ENCODE measurements at regions not wholly inside any gene's neighbourhood (a gene's known extent, or its start where the extent isn't known, plus 50 kb on each side); places are given as distances from the start of the nearest gene placed in this dataset.

DNA sequence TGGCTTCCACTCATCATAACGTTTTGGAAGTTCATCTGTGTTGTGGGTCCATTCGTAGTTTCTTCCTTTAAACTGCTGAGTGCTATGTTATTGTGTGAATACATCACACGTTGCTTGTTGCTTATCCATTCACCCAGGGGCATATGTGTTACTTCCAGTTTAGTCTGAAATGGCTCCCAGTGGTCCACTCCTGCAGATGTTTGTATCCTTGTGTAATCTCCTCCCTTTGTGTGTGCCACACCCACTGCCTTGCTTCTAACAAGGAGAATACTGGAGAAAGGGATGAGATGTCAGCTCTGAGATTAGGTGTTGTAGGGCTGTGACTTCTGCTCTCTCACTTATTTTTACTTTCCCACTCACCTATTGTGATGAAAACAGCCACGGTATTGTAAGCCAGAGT is 239.1 kb upstream of the HABP2 start (continued):
- TF ChIP-seq, protein P1, sequence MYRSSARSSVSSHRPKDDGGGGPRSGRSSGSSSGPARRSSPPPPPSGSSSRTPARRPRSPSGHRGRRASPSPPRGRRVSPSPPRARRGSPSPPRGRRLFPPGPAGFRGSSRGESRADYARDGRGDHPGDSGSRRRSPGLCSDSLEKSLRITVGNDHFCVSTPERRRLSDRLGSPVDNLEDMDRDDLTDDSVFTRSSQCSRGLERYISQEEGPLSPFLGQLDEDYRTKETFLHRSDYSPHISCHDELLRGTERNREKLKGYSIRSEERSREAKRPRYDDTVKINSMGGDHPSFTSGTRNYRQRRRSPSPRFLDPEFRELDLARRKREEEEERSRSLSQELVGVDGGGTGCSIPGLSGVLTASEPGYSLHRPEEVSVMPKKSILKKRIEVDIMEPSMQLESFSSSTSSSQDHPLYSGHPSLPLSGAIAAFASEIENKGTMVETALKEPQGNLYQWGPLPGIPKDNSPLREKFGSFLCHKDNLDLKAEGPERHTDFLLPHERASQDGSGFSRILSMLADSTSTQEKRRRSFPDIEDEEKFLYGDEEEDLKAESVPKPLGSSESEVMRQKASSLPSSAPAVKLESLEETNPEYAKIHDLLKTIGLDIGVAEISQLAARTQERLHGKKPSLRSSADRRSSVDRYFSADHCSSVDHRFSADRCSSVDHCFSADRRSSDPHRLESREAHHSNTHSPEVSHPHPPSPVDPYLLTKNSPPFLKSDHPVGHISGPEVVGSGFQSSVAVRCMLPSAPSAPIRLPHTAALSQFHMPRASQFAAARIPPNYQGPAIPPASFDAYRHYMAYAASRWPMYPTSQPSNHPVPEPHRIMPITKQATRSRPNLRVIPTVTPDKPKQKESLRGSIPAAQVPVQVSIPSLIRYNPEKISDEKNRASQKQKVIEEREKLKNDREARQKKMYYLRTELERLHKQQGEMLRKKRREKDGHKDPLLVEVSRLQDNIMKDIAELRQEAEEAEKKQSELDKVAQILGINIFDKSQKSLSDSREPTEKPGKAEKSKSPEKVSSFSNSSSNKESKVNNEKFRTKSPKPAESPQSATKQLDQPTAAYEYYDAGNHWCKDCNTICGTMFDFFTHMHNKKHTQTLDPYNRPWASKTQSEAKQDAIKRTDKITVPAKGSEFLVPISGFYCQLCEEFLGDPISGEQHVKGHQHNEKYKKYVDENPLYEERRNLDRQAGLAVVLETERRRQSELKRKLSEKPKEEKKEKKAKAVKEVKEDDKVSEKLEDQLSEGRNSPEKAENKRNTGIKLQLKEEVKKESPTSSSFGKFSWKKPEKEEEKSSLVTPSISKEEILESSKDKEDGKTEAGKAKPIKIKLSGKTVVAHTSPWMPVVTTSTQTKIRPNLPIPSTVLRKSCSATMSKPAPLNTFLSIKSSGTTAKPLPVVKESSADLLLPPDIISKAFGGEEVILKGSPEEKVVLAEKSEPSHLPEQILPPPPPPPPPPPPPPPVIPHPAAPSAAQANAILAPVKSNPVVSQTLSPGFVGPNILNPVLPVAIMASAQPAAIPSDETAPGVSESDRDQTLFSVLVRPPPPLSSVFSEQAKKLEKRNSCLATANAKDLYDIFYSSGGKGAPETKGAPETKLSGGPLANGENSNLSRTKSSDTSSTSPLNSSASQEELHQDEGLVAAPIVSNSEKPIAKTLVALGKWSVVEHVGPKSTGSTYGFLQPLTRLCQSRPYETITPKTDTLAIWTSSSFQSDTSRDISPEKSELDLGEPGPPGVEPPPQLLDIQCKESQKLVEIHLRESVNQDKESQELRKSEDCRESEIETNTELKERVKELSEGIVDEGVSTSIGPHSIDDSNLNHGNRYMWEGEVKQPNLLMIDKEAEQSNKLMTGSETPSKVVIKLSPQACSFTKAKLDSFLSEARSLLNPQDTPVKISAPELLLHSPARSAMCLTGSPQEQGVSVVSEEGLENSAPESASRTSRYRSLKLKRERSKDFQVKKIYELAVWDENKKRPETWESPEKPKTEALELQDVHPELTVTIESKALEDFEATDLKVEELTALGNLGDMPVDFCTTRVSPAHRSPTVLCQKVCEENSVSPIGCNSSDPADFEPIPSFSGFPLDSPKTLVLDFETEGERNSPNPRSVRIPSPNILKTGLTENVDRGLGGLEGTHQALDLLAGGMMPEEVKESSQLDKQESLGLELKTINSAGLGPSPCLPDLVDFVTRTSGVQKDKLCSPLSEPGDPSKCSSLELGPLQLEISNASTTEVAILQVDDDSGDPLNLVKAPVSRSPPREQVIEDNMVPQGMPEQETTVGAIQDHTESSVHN (IDR thresholded peaks at IDR 0.05; ENCODE audit: borderline replicate concordance in 1 of 2, low read depth in 1 of 2) = no peak

DNA sequence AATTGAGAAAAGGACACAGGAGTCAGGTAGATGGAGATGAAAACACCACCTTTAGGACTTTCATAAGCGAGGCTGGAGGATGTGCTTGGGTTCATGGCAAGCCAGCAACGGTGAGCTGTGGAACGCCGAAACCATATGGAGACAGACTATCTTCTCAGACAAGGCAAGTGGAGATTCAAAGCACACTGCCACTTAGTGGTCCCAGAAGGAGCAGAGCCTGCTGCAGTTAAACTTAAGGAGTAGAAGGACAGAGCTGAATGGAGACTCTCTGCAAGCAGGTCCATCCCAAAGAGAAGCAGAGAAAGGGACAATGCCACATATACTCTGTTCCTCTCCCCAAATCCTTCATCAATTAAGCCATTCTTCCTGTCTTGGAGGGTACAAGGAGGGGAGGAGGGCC is 236.3 kb upstream of the HABP2 start:
- Histone ChIP-seq H3K9me3 (replicated peaks; ENCODE audit: control insufficient read depth, insufficient read depth, low read depth, low read length) (no peaks in the 10 kb centered on the region), H3K36me3 (ENCODE audit: control insufficient read depth, insufficient read depth, low read length) (no peaks in the 10 kb centered on the region), H3K4me2 (ENCODE audit: insufficient read depth, low read length) (no peak overlapping the region), H3K9ac (ENCODE audit: insufficient read depth in 1 of 2, low read depth in 2 of 2, low read length in 2 of 2) (no peak overlapping the region), H3K4me3 (no peak overlapping the region), H3K4me1 (replicated peaks in 1 of 2; ENCODE audit: control insufficient read depth in 2 of 2, insufficient read depth in 2 of 2, low read length in 2 of 2) (no peaks in the 10 kb centered on the region), H3K27ac (ENCODE audit: extremely low read depth, low read depth, low read length) (no peak overlapping the region), H3K9me1 (ENCODE audit: control insufficient read depth, insufficient read depth, low read length) (no peaks in the 10 kb centered on the region), H4K20me1 (replicated peaks; ENCODE audit: control insufficient read depth, insufficient read depth, low read length) (no peaks in the 10 kb centered on the region), H3K27me3 (ENCODE audit: control insufficient read depth in 2 of 2, insufficient read depth in 2 of 2, low read length in 2 of 2) (peaks cover 0 to 12% of the 10 kb centered on the region in 2 experiments; a peak in 2 of 5 replicates), H3K79me2 (ENCODE audit: control insufficient read depth, insufficient read depth, low read length) (no peaks in the 10 kb centered on the region), H2AFZ (ENCODE audit: low read depth, low read length) (no peak overlapping the region)
- in situ Hi-C loops (cut with MboI) (no loop called here), intact Hi-C loops (cut with micrococcal nuclease) (no loop called here)
- POLR2A ChIA-PET = no interaction called here
- ATAC-seq = no peak
- WGBS (ENCODE audit: insufficient coverage, low coverage, missing lambda C conversion rate) = 6% methylated on average over 4 of the region's 4 CpGs
- DNase-seq (ENCODE audit: extremely low read depth in 1 of 4, low spot score in 3 of 4) = no peak
- CTCF ChIA-PET (ENCODE audit: low intra/inter-chr PET ratio) = no interaction called here
- FAIRE-seq = no peak
- BruUV-seq (replicated peaks) = no TSS peak
- TF ChIP-seq ZNF184 (CRISPR knock-in tag; IDR thresholded peaks at IDR 0.05) = no peak
- TF ChIP-seq, protein P2, sequence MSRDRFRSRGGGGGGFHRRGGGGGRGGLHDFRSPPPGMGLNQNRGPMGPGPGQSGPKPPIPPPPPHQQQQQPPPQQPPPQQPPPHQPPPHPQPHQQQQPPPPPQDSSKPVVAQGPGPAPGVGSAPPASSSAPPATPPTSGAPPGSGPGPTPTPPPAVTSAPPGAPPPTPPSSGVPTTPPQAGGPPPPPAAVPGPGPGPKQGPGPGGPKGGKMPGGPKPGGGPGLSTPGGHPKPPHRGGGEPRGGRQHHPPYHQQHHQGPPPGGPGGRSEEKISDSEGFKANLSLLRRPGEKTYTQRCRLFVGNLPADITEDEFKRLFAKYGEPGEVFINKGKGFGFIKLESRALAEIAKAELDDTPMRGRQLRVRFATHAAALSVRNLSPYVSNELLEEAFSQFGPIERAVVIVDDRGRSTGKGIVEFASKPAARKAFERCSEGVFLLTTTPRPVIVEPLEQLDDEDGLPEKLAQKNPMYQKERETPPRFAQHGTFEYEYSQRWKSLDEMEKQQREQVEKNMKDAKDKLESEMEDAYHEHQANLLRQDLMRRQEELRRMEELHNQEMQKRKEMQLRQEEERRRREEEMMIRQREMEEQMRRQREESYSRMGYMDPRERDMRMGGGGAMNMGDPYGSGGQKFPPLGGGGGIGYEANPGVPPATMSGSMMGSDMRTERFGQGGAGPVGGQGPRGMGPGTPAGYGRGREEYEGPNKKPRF (IDR thresholded peaks at IDR 0.05; ENCODE audit: low read depth, low read length) = no peak
- TF ChIP-seq, protein P3, sequence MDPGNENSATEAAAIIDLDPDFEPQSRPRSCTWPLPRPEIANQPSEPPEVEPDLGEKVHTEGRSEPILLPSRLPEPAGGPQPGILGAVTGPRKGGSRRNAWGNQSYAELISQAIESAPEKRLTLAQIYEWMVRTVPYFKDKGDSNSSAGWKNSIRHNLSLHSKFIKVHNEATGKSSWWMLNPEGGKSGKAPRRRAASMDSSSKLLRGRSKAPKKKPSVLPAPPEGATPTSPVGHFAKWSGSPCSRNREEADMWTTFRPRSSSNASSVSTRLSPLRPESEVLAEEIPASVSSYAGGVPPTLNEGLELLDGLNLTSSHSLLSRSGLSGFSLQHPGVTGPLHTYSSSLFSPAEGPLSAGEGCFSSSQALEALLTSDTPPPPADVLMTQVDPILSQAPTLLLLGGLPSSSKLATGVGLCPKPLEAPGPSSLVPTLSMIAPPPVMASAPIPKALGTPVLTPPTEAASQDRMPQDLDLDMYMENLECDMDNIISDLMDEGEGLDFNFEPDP (CRISPR knock-in tag; IDR thresholded peaks at IDR 0.05) = no peak
- TF ChIP-seq ZNF507 (tag; conservative IDR thresholded peaks at IDR 0.05) = no peak
- no peak for TF ChIP-seq NONO (IDR thresholded peaks at IDR 0.05; ENCODE audit: low read depth in 2 of 2, low read length in 1 of 2)
- no peak for TF ChIP-seq NELFE (IDR thresholded peaks at IDR 0.05; ENCODE audit: insufficient read depth, insufficient read length)
- TF ChIP-seq MEF2A (IDR thresholded peaks at IDR 0.05; ENCODE audit: control insufficient read depth, low read depth, low read length) = no peak
- no peak for TF ChIP-seq HCFC1 (IDR thresholded peaks at IDR 0.05; ENCODE audit: low read depth, low read length)

Data from K562 (cell line).